Kidney glomerular epithelial cell (primary cell): ENCODE measurements at regions not wholly inside any gene's neighbourhood (a gene's known extent, or its start where the extent isn't known, plus 50 kb on each side); places are given as distances from the start of the nearest gene placed in this dataset.
A peak's percentile ranks its signal among the peaks of the same experiment; 100 is the strongest.
"Not testable (repeated sequence)": the region's sequence is repeated elsewhere in the genome, so short reads cannot be mapped to it uniquely, and the experiment has no call there.

ENCODE experiments used
- DNase-seq: peaks from one replicate; lab custom pipeline; 2025; lab: John Stamatoyannopoulos, UW

DNA sequence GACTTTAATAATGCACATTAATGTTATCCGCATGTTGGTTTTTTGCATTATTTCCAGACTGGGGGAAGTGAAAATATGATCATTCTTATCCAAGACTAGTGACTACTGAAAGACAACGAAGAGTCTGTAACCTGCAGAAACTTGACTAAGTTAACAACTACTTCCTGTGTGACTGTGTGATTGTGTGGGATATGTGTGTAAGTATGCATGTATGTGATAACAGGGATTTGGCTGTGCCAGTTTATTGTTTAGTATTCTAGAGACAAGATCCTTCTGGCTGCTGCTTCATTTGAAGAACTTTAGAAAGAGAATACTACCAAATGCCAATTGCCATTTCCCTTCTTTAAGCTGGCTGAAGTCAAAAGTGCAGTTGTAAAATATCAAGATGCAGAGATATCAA, 375.7 kb upstream of the PRR16 start:
- no peak for DNase-seq

DNA sequence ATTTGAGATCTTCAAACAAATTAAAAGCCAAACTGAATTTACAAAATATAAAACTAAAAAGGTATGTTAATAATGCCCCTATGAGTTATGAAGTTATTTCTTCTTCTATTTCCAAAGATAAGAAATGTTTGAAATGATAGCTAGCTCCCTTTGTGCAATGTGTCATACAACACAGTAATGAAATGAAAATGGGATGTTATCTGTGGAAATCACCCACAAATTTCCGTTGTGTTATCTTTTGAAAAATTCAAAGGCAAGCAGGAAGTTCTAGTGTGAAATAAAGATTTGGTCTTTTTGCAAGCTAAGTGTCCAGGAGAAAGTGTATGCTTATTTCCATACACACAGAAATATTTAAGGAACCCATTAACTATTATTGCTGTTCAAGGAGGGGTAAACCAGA, 375.3 kb upstream of the PRR16 start:
- no peak for DNase-seq

- no peak for DNase-seq
Observed at GRCh38 chr5:120091376-120091948, 372.6 kb upstream of the PRR16 start.

DNA sequence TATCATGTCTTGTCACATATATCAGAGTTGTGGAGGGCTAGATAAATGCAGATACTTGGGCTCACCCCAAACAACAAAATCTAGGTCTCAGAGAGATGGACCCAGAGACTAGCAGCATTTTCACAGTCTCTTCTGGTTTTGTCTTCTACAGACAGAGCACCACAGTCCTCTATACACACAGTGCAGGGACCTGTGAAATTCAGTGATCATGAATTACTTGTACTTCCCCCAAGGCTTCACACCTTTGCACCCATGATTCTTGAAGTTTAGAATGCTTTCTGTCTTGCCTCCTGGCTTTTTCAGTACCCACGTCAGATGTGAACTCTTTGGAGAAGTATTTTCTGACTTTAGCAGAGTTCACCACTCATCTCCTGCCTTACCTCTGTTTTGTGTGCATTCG, 371.5 kb upstream of the PRR16 start:
- no peak for DNase-seq

- no peak for DNase-seq
Observed at GRCh38 chr5:120093178-120093577, 370.9 kb upstream of the PRR16 start.

DNA sequence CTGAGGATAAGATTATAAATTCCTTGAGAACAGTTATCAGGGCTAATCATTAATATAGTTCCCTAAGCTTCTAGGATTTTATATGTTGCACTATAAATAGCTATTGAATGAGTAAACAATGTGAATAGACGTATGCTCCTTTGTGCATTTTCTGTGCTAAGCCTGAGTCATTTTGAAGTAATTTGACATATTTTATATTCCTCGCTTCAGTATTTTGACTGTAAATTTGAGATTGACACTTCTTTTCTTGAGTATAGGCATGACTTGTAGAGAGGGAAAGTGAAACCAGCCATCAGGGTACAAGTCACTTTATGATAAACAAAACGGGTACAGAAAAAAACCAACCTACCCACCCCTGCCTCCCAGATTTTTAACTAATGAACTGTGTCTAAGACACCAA, 367.7 kb upstream of the PRR16 start:
- DNase-seq, result peak; percentile 18

DNA sequence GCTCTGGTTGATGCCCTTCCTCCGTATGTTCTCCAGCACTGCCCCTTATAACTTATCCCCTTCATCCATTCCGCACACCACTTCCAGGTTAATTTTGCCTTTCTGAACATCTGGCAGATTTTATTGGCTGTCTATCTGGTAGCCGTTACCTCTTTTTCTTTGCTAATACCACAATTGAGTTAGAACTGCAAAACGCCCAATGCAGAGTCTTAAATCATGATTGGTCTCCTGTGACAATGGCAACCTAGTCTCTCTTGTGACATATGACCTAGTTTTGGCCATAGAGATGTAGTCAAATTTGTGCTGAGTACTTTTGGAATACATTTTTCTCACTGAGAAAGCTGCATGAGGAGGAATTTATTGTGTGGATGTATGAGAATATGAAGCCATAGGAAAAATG, 365.7 kb upstream of the PRR16 start:
- no peak for DNase-seq

- DNase-seq, result no peak
Observed at GRCh38 chr5:120098902-120099535, 365.1 kb upstream of the PRR16 start.

DNA sequence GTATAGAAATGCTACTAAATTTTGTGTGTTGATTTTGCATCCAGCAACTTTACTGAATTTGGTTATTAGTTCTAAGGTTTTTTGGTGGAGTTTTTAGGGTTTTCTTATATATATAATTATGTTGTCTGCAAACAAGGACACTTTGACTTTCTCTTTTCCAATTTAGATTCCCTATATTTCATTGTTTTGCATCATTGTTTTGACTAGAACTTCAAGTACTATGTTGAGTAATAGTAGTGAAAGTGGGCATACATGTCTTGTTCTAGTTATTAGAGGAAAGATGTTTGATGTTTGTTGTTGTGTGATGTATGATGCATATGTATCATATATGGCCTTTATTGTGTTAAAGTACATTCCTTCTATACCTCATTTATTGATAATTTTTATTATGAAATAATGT, 362.3 kb upstream of the PRR16 start:
- no peak for DNase-seq

DNA sequence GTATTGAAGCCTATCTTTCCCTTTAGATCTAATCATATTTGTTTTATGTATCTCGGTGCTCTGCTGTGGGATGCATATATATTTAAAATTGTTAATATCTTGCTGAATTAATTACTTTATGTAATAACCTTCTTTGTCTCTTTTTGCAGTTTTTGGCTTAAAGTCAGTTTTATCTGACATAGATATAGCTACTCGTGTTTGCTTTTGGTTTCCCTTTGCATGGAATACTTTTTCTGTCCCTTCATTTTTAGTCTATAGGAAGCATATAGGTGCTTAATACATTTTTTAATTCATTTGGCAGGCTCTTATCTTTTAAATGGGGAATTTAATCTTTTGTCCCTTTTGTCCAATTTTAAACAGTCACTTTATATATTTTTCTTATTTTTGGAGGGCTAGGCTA, 360.6 kb upstream of the PRR16 start:
- no peak for DNase-seq

DNA sequence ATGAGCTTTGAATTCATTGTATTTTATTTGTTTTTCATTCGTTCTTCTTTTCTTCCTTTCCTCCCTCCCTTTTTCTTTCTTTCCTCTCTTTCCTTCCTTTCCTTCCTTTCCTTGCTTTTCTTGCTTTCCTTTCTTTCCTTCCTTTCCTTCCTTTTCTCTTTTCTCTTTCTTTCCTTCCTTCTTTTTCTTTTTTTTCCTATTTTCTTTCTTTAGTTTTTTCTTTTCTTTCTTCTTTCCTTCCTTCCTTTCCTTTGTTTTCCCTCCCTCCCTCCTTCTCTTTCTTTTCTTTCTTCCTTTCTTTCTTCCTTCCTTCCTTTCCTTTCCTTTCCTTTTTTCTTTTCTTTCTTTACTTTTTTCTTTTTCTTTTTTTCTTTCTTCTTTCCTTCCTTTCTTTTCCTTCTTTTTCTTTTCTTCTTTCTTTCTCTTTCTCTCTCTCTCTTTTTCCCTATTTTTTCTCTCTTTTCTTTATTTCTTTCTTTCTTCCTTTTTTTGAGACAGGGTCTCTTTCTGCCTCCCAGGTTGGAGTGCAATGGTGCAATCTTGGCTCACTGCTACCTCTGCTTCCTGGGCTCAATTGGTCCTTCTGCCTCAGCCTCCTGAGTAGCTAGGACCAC, 357.1 kb upstream of the PRR16 start:
- DNase-seq, result no peak

GRCh38 chr5:120108586-120109248, 355.4 kb upstream of the PRR16 start:
- DNase-seq, result no peak

DNA sequence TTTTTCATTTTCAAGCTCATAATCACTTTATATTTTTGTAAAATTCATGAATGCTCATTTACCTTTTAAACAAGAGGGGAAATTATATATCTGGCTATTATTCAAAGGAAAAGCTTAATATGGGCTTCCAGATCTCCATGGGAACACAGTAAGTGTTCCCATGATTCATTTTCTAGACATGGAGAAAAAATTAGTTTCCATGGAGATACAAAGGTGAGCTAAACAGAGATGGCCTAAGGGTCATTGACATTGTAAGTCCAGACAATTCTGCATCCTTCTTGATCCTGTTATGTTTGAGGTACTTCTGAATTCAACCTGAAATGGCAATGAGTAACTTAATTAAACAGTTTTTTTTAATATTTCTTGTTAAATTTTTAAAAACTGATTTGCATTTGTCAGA, 341.4 kb upstream of the PRR16 start:
- DNase-seq, result no peak

GRCh38 chr5:120124031-120124430, 340.1 kb upstream of the PRR16 start:
- no peak for DNase-seq

- DNase-seq, result no peak
Observed at GRCh38 chr5:120124961-120125360, 339.1 kb upstream of the PRR16 start.

DNA sequence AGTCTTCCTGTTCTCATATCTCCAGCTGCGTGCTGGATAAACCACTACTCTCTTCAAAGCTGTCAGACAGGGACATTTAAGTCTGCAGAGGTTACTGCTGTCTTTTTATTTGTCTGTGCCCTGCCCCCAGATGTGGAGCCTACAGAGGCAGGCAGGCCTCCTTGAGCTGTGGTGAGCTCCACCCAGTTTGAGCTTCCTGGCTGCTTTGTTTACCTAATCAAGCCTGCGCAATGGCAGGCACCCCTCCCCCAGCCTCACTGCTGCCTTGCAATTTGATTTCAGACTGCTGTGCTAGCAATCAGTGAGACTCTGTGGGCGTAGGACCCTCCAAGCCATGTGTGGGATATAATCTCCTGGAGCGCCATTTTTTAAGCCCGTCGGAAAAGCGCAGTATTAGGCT, 331.8 kb upstream of the PRR16 start:
- DNase-seq, result not testable (repeated sequence)

GRCh38 chr5:120134944-120135343, 329.2 kb upstream of the PRR16 start:
- DNase-seq, result no peak

- no peak for DNase-seq
Observed at GRCh38 chr5:120137582-120137981, 326.5 kb upstream of the PRR16 start.

GRCh38 chr5:120139039-120139438, 325.1 kb upstream of the PRR16 start:
- peak; percentile 39 for DNase-seq

GRCh38 chr5:120140501-120140900, 323.6 kb upstream of the PRR16 start:
- DNase-seq, result no peak

GRCh38 chr5:120141076-120141475, 323.0 kb upstream of the PRR16 start:
- DNase-seq, result no peak

DNA sequence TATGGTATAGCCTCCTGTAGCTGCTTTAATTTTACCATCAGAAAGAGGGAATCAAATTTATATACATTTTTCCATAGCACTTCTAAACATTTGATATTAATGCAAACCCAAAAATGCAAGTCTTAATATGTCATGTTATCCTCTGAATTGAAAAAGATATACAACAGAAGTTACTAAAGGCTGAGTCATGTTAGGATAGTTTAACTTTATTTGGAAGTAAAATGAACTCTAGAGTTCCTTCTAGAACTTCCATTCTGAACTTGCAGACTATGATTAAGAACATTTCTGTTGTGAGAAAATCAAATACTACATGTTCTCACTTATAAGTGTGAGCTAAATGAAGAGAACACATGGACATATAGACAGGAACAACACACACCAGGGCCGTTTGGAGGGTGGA, 317.3 kb upstream of the PRR16 start:
- no peak for DNase-seq

- DNase-seq, result not testable (repeated sequence)
Observed at GRCh38 chr5:120147911-120148310, 316.2 kb upstream of the PRR16 start.
